ENCODE measurements at regions not wholly inside any gene's neighbourhood (a gene's known extent, or its start where the extent isn't known, plus 50 kb on each side); places are given as distances from the start of the nearest gene placed in this dataset.

GRCh38 chr2:83650898-83651297 lies 808.2 kb downstream of the SUCLG1 start:
- no peak for TF ChIP-seq CTCF (IDR thresholded peaks at IDR 0.05)
- Histone ChIP-seq H3K4me3 (no peak overlapping the region), H3K36me3 (no peaks in the 10 kb centered on the region), H3K27me3 (no peaks in the 10 kb centered on the region), H3K27ac (no peak overlapping the region), H3K4me1 (no peaks in the 10 kb centered on the region), H3K9me3 (no peaks in the 10 kb centered on the region)
- intact Hi-C loops (cut with DNase I) = no loop called here
- DNase-seq = peak in 2 of 4 donors; percentile 15 to 26
- ATAC-seq = no peak

GRCh38 chr2:83650161-83650560 lies 808.9 kb downstream of the SUCLG1 start:
- no peaks in the 10 kb centered on the region for H3K36me3 ChIP-seq
- H3K27ac ChIP-seq = no peak overlapping the region
- no peak for ATAC-seq
- H3K4me1 ChIP-seq = no peaks in the 10 kb centered on the region
- no peaks in the 10 kb centered on the region for H3K27me3 ChIP-seq
- H3K9me3 ChIP-seq = no peaks in the 10 kb centered on the region
- no peak overlapping the region for H3K4me3 ChIP-seq
- intact Hi-C loops (cut with DNase I) = no loop called here
- TF ChIP-seq CTCF (IDR thresholded peaks at IDR 0.05) = no peak
- no peak for DNase-seq

- H3K27me3 ChIP-seq = no peaks in the 10 kb centered on the region
- DNase-seq (no peak), ATAC-seq (no peak)
- H3K4me3 ChIP-seq = no peak overlapping the region
- TF ChIP-seq CTCF (IDR thresholded peaks at IDR 0.05) = no peak
- no peaks in the 10 kb centered on the region for H3K36me3 ChIP-seq
- no peaks in the 10 kb centered on the region for H3K9me3 ChIP-seq
- H3K4me1 ChIP-seq = no peaks in the 10 kb centered on the region
- H3K27ac ChIP-seq = no peak overlapping the region
- intact Hi-C loops (cut with DNase I) = no loop called here
Observed at GRCh38 chr2:83640506-83640905, 818.6 kb downstream of the SUCLG1 start.

- TF ChIP-seq CTCF (IDR thresholded peaks at IDR 0.05) = no peak
- Histone ChIP-seq H3K9me3 (no peaks in the 10 kb centered on the region), H3K36me3 (no peaks in the 10 kb centered on the region), H3K4me3 (no peak overlapping the region), H3K4me1 (no peaks in the 10 kb centered on the region), H3K27me3 (no peaks in the 10 kb centered on the region), H3K27ac (no peak overlapping the region)
- DNase-seq = no peak
- intact Hi-C loops (cut with DNase I) = no loop called here
- no peak for ATAC-seq
Observed at GRCh38 chr2:83633423-83633822, 825.7 kb downstream of the SUCLG1 start.

- Histone ChIP-seq H3K27ac (no peak overlapping the region), H3K9me3 (no peaks in the 10 kb centered on the region), H3K27me3 (no peaks in the 10 kb centered on the region), H3K4me3 (no peak overlapping the region), H3K4me1 (no peaks in the 10 kb centered on the region), H3K36me3 (no peaks in the 10 kb centered on the region)
- ATAC-seq (no peak), DNase-seq (no peak)
- TF ChIP-seq CTCF (IDR thresholded peaks at IDR 0.05) = no peak
- intact Hi-C loops (cut with DNase I) = no loop called here
Observed at GRCh38 chr2:83630351-83630750, 828.7 kb downstream of the SUCLG1 start.

All from left lung (tissue), 4 donors.